SK-N-SH (cell line): ENCODE measurements at regions not wholly inside any gene's neighbourhood (a gene's known extent, or its start where the extent isn't known, plus 50 kb on each side); places are given as distances from the start of the nearest gene placed in this dataset.
A peak's percentile ranks its signal among the peaks of the same experiment; 100 is the strongest.

Source experiments
- CTCF ChIA-PET: fragments of 300-600, 350-600 bp; formaldehyde crosslinking; extraction: SDS; loops from one replicate; lab custom pipeline; 2021; lab: Yijun Ruan, JAX
- POLR2A ChIA-PET: fragments of 350-600 bp; sonication (Branson Sonifier 250); formaldehyde crosslinking; extraction: SDS; loops from one replicate; lab custom pipeline; 2020; ENCODE audit warnings: antibody characterized with exemption, inconsistent platforms; lab: Yijun Ruan, JAX
- DNase-seq: peaks from one replicate; pipeline ENCODE4 v3.0.0; 2012
- H2AFZ ChIP-seq: fragments of 200-600 bp; sonication (generic); 2 replicates; pipeline ENCODE4 v1.8.1; 2016; ENCODE audit warnings: antibody characterized with exemption, mild to moderate bottlenecking, low read depth
- H3F3A ChIP-seq: fragments of 200-600 bp; sonication (generic); replicated peaks from 2 replicates; pipeline ENCODE3; 2016; ENCODE audit warnings: antibody characterized with exemption, mild to moderate bottlenecking; ENCODE audit not compliant: insufficient read depth
- H3K27ac ChIP-seq, 2 experiments: fragments of 200-500 bp in 1 of 2; fragments of 200-600 bp in 1 of 2; sonication (Bioruptor generic) in 1 of 2; sonication (generic), shearing (Covaris generic) in 1 of 2; 2 replicates each; pipeline versions ENCODE4 v1.5.1 to v1.6.1; 2014 to 2016; ENCODE audit warnings: low read depth in 2 of 2, inconsistent platforms in 1 of 2, low read length in 1 of 2, mild to moderate bottlenecking in 1 of 2, mixed read lengths in 1 of 2
- H3K27me3 ChIP-seq: fragments of 200-600 bp; sonication (generic), shearing (Covaris generic); 2 replicates; pipeline ENCODE4 v1.6.1; 2016; ENCODE audit warnings: mixed run types; ENCODE audit not compliant: insufficient read depth
- H3K36me3 ChIP-seq, 2 experiments: fragments of 200-500 bp in 1 of 2; fragments of 200-600 bp in 1 of 2; sonication (Bioruptor generic) in 1 of 2; sonication (generic) in 1 of 2; replicated peaks in 1 of 2; 2 replicates each; pipeline versions ENCODE3 to v1.5.1; 2014 to 2016; ENCODE audit warnings: low read length in 1 of 2, mild to moderate bottlenecking in 1 of 2; ENCODE audit not compliant: insufficient read depth in 2 of 2, control insufficient read depth in 1 of 2
- H3K4me1 ChIP-seq, 2 experiments: fragments of 200-500 bp in 1 of 2; fragments of 200-600 bp in 1 of 2; sonication (Bioruptor generic) in 1 of 2; sonication (generic), shearing (Covaris generic) in 1 of 2; 2 replicates each; pipeline versions ENCODE4 v1.5.1 to v1.6.1; 2014 to 2016; ENCODE audit warnings: low read depth in 1 of 2, low read length in 1 of 2, mixed run types in 1 of 2; ENCODE audit not compliant: insufficient read depth in 2 of 2, control insufficient read depth in 1 of 2
- H3K4me2 ChIP-seq: fragments of 200-600 bp; sonication (generic), shearing (Covaris generic); 2 replicates; pipeline ENCODE4 v1.6.1; 2017; ENCODE audit warnings: mixed run types
- H3K4me3 ChIP-seq, 2 experiments: fragments of 200-500 bp in 1 of 2; fragments of 200-600 bp in 1 of 2; sonication (Bioruptor generic) in 1 of 2; sonication (generic), shearing (Covaris generic) in 1 of 2; 2 replicates each; pipeline versions ENCODE4 v1.5.1 to v1.8.1; 2014 to 2016; ENCODE audit warnings: low read depth in 2 of 2, inconsistent platforms in 1 of 2, low read length in 1 of 2, mild to moderate bottlenecking in 1 of 2, mixed read lengths in 1 of 2, moderate library complexity in 1 of 2
- H3K79me2 ChIP-seq: fragments of 200-600 bp; sonication (generic); 2 replicates; pipeline ENCODE4 v1.8.1; 2017; ENCODE audit warnings: mild to moderate bottlenecking; ENCODE audit not compliant: insufficient read depth
- H3K9ac ChIP-seq: fragments of 200-600 bp; sonication (generic); 2 replicates; pipeline ENCODE4 v1.6.1; 2017; ENCODE audit warnings: mixed run types
- H3K9me2 ChIP-seq: fragments of 200-600 bp; sonication (generic); 2 replicates; pipeline ENCODE4 v1.6.1; 2017; ENCODE audit warnings: mixed run types
- H3K9me3 ChIP-seq: fragments of 200-600 bp; sonication (generic); 2 replicates; pipeline ENCODE4 v1.6.1; 2017; ENCODE audit warnings: mixed run types, mild to moderate bottlenecking, moderate library complexity
- H4K20me1 ChIP-seq: fragments of 200-600 bp; sonication (generic); 2 replicates; pipeline ENCODE4 v1.6.1; 2017; ENCODE audit warnings: mild to moderate bottlenecking, mixed run types; ENCODE audit not compliant: insufficient read depth
- CTCF ChIP-seq: fragments of 200-600 bp; sonication (generic); IDR thresholded peaks from 2 replicates; pipeline ENCODE4 v1.6.1; 2017; ENCODE audit warnings: antibody characterized with exemption, mild to moderate bottlenecking, moderate library complexity
- FOSL2 ChIP-seq: IDR thresholded peaks from 2 replicates; pipeline ENCODE4 v1.4.0; 2012; ENCODE audit warnings: low read depth, mild to moderate bottlenecking, moderate library complexity, borderline replicate concordance
- FOXJ3 ChIP-seq: sonication (generic); formaldehyde crosslinking; IDR thresholded peaks from 2 replicates; pipeline ENCODE4 v1.5.1; 2020; ENCODE audit warnings: mild to moderate bottlenecking, missing genetic modification reagents
- GABPA ChIP-seq: IDR thresholded peaks from 2 replicates; pipeline ENCODE4 v1.4.0; 2012; ENCODE audit warnings: low read depth, mild to moderate bottlenecking
- IRF3 ChIP-seq: fragments of 150-350 bp; IDR thresholded peaks from 2 replicates; pipeline ENCODE4 v1.6.1; 2016; ENCODE audit warnings: mild to moderate bottlenecking, low read depth, low read length
- NFIC ChIP-seq: IDR thresholded peaks from 2 replicates; pipeline ENCODE4 v1.4.0; 2012; ENCODE audit warnings: borderline replicate concordance
- RAD21 ChIP-seq: IDR thresholded peaks from 2 replicates; pipeline ENCODE4 v1.6.1; 2012; ENCODE audit warnings: mild to moderate bottlenecking, low read length
- RCOR1 ChIP-seq: fragments of 150-350 bp; IDR thresholded peaks from 2 replicates; pipeline ENCODE4 v1.6.1; 2017; ENCODE audit warnings: antibody characterized with exemption, low read length
- RXRA ChIP-seq: IDR thresholded peaks from 2 replicates; pipeline ENCODE4 v1.4.0; 2012; ENCODE audit warnings: low read depth, mild to moderate bottlenecking, borderline replicate concordance
- SIN3A ChIP-seq: IDR thresholded peaks from 2 replicates; pipeline ENCODE4 v1.6.1; 2012; ENCODE audit warnings: low read depth, mild to moderate bottlenecking, low read length, moderate library complexity, borderline replicate concordance
- TEAD4 ChIP-seq: IDR thresholded peaks from 2 replicates; pipeline ENCODE4 v1.4.0; 2012; ENCODE audit warnings: mild to moderate bottlenecking, borderline replicate concordance; ENCODE audit not compliant: insufficient read depth
- YY1 ChIP-seq: IDR thresholded peaks from 2 replicates; pipeline ENCODE4 v1.4.0; 2012; ENCODE audit warnings: low read depth, mild to moderate bottlenecking
- ZBTB33 ChIP-seq: IDR thresholded peaks from 2 replicates; pipeline ENCODE4 v1.4.0; 2012; ENCODE audit warnings: low read depth, borderline replicate concordance
- WGBS: methylation state at CpG from one replicate; pipeline ENCODE4 v1.1.6; 2017; ENCODE audit warnings: low lambda C conversion rate; 5-methylcytosine and 5-hydroxymethylcytosine counted together
- TF ChIP-seq, protein P1 (sequence below): fragments of 150-350 bp; IDR thresholded peaks from 2 replicates; pipeline ENCODE4 v1.6.1; 2017; ENCODE audit warnings: antibody characterized with exemption, low read length, low read depth, borderline replicate concordance
- TF ChIP-seq, protein P2 (sequence below): IDR thresholded peaks from 2 replicates; pipeline ENCODE4; 2012

DNA sequence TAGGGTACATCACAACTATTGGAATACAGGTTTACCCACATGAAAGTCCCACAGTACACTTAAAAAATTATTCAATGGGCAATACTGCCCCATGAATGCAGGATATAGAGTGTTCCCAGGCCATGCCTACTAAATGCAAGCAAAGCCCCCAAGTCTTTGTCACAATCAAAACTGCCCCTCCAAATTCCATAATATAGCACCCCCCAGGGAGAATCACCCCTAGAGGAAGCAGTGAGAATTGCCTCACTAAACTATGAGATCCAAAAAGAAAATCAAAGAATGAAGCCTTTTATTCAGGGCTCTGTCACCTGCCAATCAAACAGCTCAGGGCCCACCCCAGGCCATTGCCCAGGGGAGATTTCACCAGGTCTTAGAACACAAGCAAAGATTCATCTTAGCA, 90.8 kb downstream of the ATPSCKMT start:
- ChIA-PET CTCF (interaction anchor here (0.6 kb wide), 1 partner anchor 10 kb away, joined by 3 read pairs; no protein-coding TSS in a partner anchor), POLR2A (no interaction called here)
- Histone ChIP-seq H3K79me2 (no peaks in the 10 kb centered on the region), H3F3A (no peaks in the 10 kb centered on the region), H3K27me3 (no peaks in the 10 kb centered on the region; the same call in 1 of the 2 replicates), H3K9ac (no peak overlapping the region), H3K4me1 (no peaks in the 10 kb centered on the region), H2AFZ (no peak overlapping the region), H3K36me3 (no peaks in the 10 kb centered on the region), H3K4me2 (no peak overlapping the region), H3K9me2 (no peaks in the 10 kb centered on the region), H3K27ac (no peak overlapping the region), H4K20me1 (no peaks in the 10 kb centered on the region), H3K4me3 (no peak overlapping the region), H3K9me3 (no peaks in the 10 kb centered on the region)
- DNase-seq: no peak
- no peak for TF ChIP-seq NFIC
- TF ChIP-seq CTCF: peak; percentile 12; the same call in 1 of the 2 replicates

- POLR2A ChIA-PET: no interaction called here
- Histone ChIP-seq H3K4me2 (no peak overlapping the region), H3K79me2 (no peaks in the 10 kb centered on the region), H4K20me1 (no peaks in the 10 kb centered on the region), H3K4me3 (no peak overlapping the region), H3K4me1 (no peaks in the 10 kb centered on the region), H3K9ac (no peak overlapping the region), H3K27me3 (no peaks in the 10 kb centered on the region; the same call in 1 of the 2 replicates), H3K36me3 (no peaks in the 10 kb centered on the region), H3K27ac (no peak overlapping the region), H3K9me2 (no peaks in the 10 kb centered on the region), H2AFZ (no peak overlapping the region), H3K9me3 (no peaks in the 10 kb centered on the region), H3F3A (no peaks in the 10 kb centered on the region)
- no peak for TF ChIP-seq RCOR1
- TF ChIP-seq ZBTB33: no peak
- TF ChIP-seq GABPA: no peak
- no peak for TF ChIP-seq SIN3A
- no peak for TF ChIP-seq YY1
- TF ChIP-seq, protein P1, sequence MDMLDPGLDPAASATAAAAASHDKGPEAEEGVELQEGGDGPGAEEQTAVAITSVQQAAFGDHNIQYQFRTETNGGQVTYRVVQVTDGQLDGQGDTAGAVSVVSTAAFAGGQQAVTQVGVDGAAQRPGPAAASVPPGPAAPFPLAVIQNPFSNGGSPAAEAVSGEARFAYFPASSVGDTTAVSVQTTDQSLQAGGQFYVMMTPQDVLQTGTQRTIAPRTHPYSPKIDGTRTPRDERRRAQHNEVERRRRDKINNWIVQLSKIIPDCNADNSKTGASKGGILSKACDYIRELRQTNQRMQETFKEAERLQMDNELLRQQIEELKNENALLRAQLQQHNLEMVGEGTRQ: no peak
- no peak for TF ChIP-seq CTCF
- no peak for TF ChIP-seq IRF3
- TF ChIP-seq, protein P2, sequence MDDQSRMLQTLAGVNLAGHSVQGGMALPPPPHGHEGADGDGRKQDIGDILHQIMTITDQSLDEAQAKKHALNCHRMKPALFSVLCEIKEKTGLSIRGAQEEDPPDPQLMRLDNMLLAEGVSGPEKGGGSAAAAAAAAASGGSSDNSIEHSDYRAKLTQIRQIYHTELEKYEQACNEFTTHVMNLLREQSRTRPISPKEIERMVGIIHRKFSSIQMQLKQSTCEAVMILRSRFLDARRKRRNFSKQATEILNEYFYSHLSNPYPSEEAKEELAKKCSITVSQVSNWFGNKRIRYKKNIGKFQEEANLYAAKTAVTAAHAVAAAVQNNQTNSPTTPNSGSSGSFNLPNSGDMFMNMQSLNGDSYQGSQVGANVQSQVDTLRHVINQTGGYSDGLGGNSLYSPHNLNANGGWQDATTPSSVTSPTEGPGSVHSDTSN: no peak
- no peak for TF ChIP-seq TEAD4
- no peak for TF ChIP-seq RAD21
- no peak for TF ChIP-seq FOXJ3 (CRISPR knock-in tag)
- no peak for TF ChIP-seq RXRA
- no peak for TF ChIP-seq FOSL2
- 59% methylated on average over 3 of the region's 3 CpGs for WGBS
- no peak for DNase-seq
- CTCF ChIA-PET: no interaction called here
Measured at GRCh38 chr5:10157085-10157669, 92.5 kb downstream of the ATPSCKMT start.
